ENCODE measurements at regions not wholly inside any gene's neighbourhood (a gene's known extent, or its start where the extent isn't known, plus 50 kb on each side); places are given as distances from the start of the nearest gene placed in this dataset.

DNA sequence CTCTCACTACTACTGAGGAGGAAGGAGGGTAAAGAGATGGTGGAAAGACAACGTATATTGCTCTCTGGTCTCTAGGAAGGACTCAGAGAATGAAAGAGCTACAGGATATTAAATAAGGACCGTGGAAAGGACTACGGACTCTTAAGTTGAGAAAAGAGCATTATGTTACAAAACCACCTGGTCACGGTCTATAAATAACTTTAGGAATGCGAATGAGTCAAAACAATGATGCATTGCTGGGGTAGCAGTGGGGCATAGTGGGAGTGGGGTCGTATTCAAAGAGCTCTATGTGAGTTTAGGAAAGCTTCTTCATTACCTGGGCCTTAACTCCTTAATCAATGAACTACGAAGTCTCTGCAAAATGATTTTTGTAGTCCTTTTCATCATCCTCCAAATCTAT is 295.7 kb upstream of the SOX14 start:
- POLR2A ChIA-PET (ENCODE audit: low non-redundant PET) = no interaction called here
- CTCF ChIA-PET = no interaction called here

GRCh38 chr3:137469263-137469662 is 294.9 kb upstream of the SOX14 start:
- no peak overlapping the region for H3K27ac ChIP-seq (ENCODE audit: low read depth, low read length, poor library complexity, severe bottlenecking)
- no peaks in the 10 kb centered on the region for H3K4me1 ChIP-seq (ENCODE audit: insufficient read depth, low read length, poor library complexity, severe bottlenecking)
- H3K4me3 ChIP-seq (ENCODE audit: low read depth, low read length, poor library complexity, severe bottlenecking) = no peak overlapping the region
- peaks cover 6% of the 10 kb centered on the region for H3K27me3 ChIP-seq (replicated peaks; ENCODE audit: insufficient read depth, low read depth, low read length, poor library complexity)
- intact Hi-C loops (cut with micrococcal nuclease; ENCODE audit: unreplicated experiment) = no loop called here
- no peak for DNase-seq (ENCODE audit: low spot score)
- no peaks in the 10 kb centered on the region for H3K36me3 ChIP-seq (ENCODE audit: insufficient read depth, low read length, poor library complexity, severe bottlenecking)
- TF ChIP-seq CTCF (conservative IDR thresholded peaks at IDR 0.05; ENCODE audit: low read depth, low read length) = no peak
- CTCF ChIA-PET = no interaction called here
- H3K9me3 ChIP-seq (ENCODE audit: low read depth, low read length, poor library complexity, severe bottlenecking) = no peaks in the 10 kb centered on the region
- no TSS peak for BruUV-seq (replicated peaks)
- POLR2A ChIA-PET (ENCODE audit: low non-redundant PET) = no interaction called here

More for the DNA sequence above, 295.7 kb upstream of the SOX14 start:
- no peaks in the 10 kb centered on the region for H3K9me3 ChIP-seq (ENCODE audit: low read depth, low read length, poor library complexity, severe bottlenecking)
- no peaks in the 10 kb centered on the region for H3K36me3 ChIP-seq (ENCODE audit: insufficient read depth, low read length, poor library complexity, severe bottlenecking)
- H3K4me3 ChIP-seq (ENCODE audit: low read depth, low read length, poor library complexity, severe bottlenecking) = no peak overlapping the region
- BruUV-seq (replicated peaks) = no TSS peak
- DNase-seq (ENCODE audit: low spot score) = no peak
- no peak overlapping the region for H3K27ac ChIP-seq (ENCODE audit: low read depth, low read length, poor library complexity, severe bottlenecking)
- no peaks in the 10 kb centered on the region for H3K4me1 ChIP-seq (ENCODE audit: insufficient read depth, low read length, poor library complexity, severe bottlenecking)
- peaks cover 6% of the 10 kb centered on the region for H3K27me3 ChIP-seq (replicated peaks; ENCODE audit: insufficient read depth, low read depth, low read length, poor library complexity)
- TF ChIP-seq CTCF (conservative IDR thresholded peaks at IDR 0.05; ENCODE audit: low read depth, low read length) (no peak), EZH2 (IDR thresholded peaks at IDR 0.05; ENCODE audit: borderline replicate concordance, low read depth, low read length, poor library complexity, severe bottlenecking) (no peak)
- intact Hi-C loops (cut with micrococcal nuclease; ENCODE audit: unreplicated experiment) = no loop called here

DNA sequence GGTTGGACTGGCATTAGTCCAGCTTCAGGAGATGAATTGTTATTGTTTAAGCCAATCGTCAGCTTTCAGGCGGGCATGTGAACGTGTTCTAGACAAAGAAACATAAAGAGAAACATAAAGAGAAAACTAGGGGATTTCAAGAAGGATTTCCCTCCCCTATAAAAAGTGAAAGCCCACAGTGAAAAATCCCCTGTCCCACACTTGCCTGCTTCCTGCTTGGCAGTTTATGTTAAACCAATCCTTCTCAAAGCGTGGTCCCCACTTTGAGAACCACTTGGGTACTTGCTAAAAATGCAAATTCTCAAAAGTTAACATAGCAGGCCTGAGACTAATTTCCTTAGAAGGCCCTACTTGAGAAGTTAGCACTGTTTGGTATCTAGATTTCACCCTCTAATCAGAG is 293.0 kb upstream of the SOX14 start:
- no peak overlapping the region for H3K4me3 ChIP-seq (ENCODE audit: low read depth, low read length, poor library complexity, severe bottlenecking)
- no peak for TF ChIP-seq CTCF (conservative IDR thresholded peaks at IDR 0.05; ENCODE audit: low read depth, low read length)
- H3K27me3 ChIP-seq (replicated peaks; ENCODE audit: insufficient read depth, low read depth, low read length, poor library complexity) = peaks cover 6% of the 10 kb centered on the region
- POLR2A ChIA-PET (ENCODE audit: low non-redundant PET) = no interaction called here
- H3K4me1 ChIP-seq (ENCODE audit: insufficient read depth, low read length, poor library complexity, severe bottlenecking) = no peaks in the 10 kb centered on the region
- BruUV-seq (replicated peaks) = no TSS peak
- intact Hi-C loops (cut with micrococcal nuclease; ENCODE audit: unreplicated experiment) = no loop called here
- H3K36me3 ChIP-seq (ENCODE audit: insufficient read depth, low read length, poor library complexity, severe bottlenecking) = no peaks in the 10 kb centered on the region
- H3K27ac ChIP-seq (ENCODE audit: low read depth, low read length, poor library complexity, severe bottlenecking) = no peak overlapping the region
- H3K9me3 ChIP-seq (ENCODE audit: low read depth, low read length, poor library complexity, severe bottlenecking) = no peaks in the 10 kb centered on the region
- CTCF ChIA-PET = no interaction called here
- DNase-seq (ENCODE audit: low spot score) = no peak

All from A673 (cell line).